G401 (cell line): ENCODE measurements at regions not wholly inside any gene's neighbourhood (a gene's known extent, or its start where the extent isn't known, plus 50 kb on each side); places are given as distances from the start of the nearest gene placed in this dataset.

Experiments used
- DNase-seq: peaks from one replicate; pipeline ENCODE4 v3.0.0-alpha.2; 2015; ENCODE audit warnings: low spot score
- in situ Hi-C: cut with HindIII; loops from 2 replicates; pipeline ENCODE4 v1.10.0; 2016; ENCODE audit warnings: low sequenced_read_pairs, mixed read lengths

DNA sequence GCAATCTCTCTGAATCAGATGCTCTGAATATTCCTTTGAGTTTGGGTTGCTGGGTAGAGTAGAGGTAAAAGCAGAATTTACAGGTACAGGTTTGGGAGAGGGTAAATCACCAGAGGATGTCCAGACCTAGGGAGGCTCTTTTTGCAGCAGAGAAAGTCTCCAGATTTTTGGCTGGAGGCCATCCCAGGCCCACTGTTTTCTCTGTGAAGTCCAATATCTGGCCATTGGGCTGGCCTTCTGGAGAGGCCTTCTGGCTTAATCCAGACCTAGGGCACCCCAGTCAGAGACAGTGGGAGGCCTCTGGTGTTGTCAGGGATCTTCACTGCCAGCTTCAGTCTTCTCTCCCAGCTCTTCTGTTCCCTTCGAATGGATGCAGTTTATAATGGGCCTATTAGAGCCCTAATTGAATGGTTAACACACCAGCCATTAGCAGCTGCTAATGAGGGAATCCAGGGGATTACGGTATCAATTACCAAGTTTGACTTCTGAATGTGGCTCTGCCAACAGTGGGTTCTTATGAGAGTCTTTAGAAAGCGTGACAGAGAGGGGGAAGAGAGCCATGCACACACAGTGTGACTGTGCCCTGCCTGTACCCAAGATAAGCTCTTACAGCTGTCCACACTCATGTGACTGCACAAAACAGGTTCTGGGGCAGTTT, 183.1 kb downstream of the EMP1 start:
- in situ Hi-C loops = no loop called here
- no peak for DNase-seq

DNA sequence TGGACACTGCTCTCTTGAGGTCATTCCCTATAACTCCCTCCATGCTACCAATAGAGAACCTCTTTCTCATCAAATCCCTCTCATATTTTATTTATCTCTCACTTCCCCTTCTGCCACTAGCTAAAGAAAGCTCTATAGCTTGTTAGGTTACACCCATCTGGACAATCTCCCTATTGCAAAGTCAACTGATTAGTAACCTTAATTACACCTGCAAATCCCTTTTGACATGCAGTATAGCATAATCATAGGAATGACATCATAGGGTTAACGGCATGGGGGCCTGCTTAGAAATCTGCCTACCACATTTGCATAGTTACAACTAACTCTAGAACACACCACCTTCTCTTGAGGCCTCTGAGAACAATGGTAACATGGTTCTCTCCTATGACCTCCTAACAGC, 181.2 kb downstream of the EMP1 start:
- no peak for DNase-seq

GRCh38 chr12:13376610-13377373, 180.3 kb downstream of the EMP1 start:
- in situ Hi-C loops = no loop called here
- DNase-seq = no peak

More for the DNA sequence above, 181.2 kb downstream of the EMP1 start:
- in situ Hi-C loops = no loop called here

DNA sequence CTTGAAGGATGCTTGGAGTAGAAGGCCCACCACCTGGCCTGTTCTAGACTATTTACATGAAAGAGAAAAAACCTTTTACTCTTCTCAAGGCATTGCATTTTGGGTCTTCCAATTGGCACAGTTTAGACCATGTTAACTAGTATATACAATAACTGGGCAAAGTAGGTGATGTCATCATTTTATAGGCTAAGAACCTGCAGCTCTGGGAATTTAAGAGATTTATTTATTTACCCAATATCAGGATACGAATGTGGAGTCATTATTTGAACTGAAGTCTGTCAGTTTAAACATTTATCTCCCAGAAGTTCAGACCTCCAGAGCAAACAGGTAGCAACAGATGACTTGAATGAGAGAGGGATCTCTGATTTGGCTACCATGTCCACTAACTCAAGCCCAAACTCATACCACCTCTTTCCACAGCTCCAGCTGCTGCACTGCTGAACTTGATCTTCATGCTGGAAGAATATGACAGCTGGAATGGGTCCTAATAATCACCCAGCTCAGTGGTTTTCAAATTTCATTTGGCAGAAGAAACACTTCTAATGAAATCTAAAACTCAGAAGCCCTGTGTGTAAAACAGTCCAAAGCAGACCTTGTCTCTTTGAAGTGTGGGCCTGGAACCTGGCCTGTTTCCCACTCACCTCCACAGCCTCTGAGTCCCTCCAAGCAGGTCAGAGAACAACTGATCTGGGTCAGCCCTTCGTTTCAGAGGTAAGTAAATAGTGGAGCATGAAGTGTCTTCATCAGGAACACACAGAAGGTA, 179.2 kb downstream of the EMP1 start:
- DNase-seq = no peak
- in situ Hi-C loops = no loop called here

GRCh38 chr12:13374793-13375192, 178.3 kb downstream of the EMP1 start:
- in situ Hi-C loops = no loop called here
- peak; percentile 46 for DNase-seq

DNA sequence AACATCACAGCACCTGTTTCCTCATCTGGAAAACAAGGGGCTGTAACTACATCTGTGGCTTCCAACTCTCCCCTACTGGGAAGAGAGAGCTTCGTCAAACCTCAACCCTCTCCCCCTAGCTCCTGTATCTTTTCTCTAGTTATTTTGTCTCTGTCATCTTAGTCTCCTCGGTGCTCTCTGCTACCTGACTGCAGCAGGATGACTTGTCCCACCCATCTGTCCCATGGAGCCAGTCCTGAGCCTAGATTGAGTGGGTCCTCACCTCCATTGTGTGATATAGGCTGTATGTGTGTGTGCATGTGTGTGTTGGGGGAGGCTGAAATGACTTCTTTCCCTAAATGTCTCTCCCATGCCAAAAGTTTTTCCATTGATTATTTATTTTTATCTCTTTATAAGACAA, 177.3 kb downstream of the EMP1 start:
- no peak for DNase-seq
- in situ Hi-C loops = no loop called here

DNA sequence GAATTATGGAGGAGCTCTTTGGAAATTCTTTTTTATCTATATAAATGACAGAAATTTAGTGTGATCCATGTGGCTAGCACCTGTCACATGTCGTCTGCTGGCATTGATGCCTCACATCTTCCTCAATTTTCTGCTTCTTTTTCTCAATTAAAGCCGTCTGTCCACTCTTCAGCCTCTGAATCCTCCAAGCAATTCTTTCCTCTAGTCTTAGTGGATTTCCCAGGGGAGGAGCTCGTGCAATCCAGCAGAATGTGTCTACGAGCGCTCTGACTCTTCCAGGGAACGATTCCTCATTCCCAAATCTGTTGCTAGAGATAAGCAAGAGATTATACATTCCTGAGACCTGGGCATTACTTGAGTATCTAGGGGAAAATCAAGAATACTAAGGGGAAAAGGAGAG, 176.6 kb downstream of the EMP1 start:
- no peak for DNase-seq
- in situ Hi-C loops = no loop called here

DNA sequence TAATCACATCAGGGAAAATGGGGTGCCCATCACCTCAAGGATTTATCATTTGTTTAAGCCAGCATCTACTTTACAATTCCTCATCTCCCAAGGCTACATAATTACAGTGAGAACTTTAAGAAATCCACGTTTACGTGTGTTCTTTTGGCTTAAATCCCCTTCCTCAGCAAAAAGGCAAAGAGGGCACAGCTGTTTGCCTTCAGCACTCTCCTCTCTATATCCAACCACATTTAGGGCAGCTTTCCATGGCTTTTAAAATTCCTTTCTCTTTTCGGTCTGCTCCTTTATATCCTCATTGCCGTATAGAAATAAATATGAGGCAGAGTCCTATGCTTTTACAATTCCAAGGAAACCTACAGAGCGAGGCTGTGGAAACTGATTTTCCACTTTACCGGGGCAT, 175.9 kb downstream of the EMP1 start:
- no peak for DNase-seq
- in situ Hi-C loops = no loop called here

GRCh38 chr12:13371797-13372196, 175.3 kb downstream of the EMP1 start:
- in situ Hi-C loops = no loop called here
- DNase-seq = no peak

- in situ Hi-C loops = no loop called here
- no peak for DNase-seq
These were observed 174.8 kb downstream of the EMP1 start for GRCh38 chr12:13371367-13371766.

GRCh38 chr12:13369474-13370056, 173.0 kb downstream of the EMP1 start:
- in situ Hi-C loops = no loop called here
- no peak for DNase-seq

GRCh38 chr12:13368971-13369370, 172.4 kb downstream of the EMP1 start:
- no peak for DNase-seq
- in situ Hi-C loops = no loop called here

DNA sequence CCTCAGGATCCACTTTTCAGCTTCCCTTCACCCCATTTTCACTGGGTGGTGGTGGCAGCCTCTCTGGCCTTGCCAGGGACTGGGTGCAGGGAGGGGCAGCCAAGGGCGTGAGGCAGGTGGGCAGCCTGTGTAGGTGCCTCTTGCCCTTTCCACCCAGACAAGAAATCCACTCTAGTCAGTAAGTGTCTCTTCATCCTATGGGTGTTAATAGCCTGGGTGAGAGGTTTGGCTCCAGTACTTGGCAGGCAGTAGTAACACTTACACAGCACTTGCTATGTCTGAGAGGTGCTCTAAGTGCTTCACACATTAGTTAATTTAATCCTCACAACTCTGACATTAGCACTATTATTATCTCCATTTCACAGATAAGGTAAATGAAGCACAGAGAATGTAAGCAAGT, 171.9 kb downstream of the EMP1 start:
- DNase-seq = no peak
- in situ Hi-C loops = no loop called here

GRCh38 chr12:13367973-13368372, 171.4 kb downstream of the EMP1 start:
- peak; percentile 6 for DNase-seq
- in situ Hi-C loops = no loop called here

DNA sequence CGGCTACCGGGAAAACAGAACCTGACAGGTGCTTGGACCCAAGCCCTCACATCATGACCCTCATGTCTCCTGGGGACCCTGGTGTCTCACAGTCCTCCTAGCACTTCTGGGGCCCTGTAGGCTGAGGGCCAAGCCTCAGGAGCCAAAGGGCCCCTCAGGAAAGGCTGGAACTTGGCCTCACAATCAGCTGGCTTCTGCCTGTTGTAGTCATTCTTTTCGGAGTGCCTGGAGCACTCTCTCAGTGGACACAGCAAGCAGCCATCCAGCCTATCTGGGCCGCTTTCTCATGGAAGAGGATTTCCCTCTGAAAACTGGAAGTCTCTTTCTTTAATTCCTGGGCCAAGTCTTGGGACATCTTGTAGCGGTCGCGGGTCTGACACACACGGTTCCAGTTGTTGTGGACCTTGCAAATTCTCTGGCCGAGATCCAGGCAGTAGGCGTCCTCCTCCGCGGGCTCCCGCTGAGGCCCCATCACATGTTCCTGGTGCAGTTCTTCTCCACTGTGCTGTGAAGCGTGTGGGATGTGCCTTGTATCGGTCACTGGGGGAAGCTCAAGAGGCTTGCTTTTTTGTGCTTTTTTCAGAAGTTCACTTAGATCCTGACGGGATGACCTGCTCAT, 169.3 kb downstream of the EMP1 start:
- in situ Hi-C loops = no loop called here
- no peak for DNase-seq

DNA sequence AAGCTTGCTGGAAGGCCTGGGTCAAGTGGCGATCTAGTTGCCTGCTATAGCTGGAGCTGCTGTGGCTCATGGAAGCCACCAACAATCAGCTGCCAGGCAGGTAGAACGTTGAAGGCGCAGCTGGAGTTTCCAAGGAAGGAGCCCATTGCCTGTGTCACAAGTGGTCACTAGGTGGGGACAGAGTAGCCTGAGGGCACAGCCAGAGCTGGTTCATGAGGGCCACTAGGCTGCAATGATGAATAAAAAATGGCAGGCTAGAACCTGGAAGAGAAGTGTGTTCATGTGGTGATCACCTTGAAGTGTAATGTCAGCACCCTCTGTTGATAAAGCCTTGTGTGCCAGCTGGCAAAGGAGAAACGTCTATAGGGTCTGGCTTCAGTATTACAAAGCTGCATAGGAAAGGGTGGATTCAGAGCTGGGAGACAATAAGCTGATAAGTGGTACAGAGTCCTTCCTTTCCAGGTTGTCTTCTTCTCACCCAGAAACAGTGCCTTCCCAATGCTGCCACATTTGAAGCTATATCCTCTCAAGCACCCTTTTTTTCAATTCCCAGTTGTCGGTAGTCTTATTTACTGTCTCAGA, 165.8 kb downstream of the EMP1 start:
- DNase-seq = peak; percentile 42
- in situ Hi-C loops = no loop called here

- in situ Hi-C loops = no loop called here
- no peak for DNase-seq
These were observed 163.1 kb downstream of the EMP1 start for GRCh38 chr12:13359636-13360035.

GRCh38 chr12:13358391-13358905, 161.9 kb downstream of the EMP1 start:
- DNase-seq = no peak
- in situ Hi-C loops = no loop called here

DNA sequence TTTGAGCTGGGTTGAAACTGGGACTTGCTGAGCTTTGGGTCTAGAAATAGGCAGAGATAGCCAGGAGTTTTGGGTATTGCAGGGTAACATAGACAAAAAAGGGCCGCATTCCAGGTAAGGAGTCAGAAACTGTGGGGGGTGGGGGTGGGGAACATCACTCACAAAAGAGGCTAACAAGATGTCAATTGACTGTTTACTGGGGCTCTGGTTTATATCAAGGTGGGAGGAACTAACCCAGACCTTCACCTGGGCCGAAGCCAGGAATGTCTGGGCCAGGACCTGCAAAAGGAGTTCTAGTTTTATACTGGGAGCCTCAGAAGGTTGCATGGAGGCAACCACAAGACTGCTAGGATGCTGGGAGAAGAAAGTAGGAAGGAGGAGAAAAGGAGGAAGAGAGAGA, 154.4 kb downstream of the EMP1 start:
- no peak for DNase-seq
- in situ Hi-C loops = no loop called here
